Panc1 (cell line): ENCODE measurements at regions not wholly inside any gene's neighbourhood (a gene's known extent, or its start where the extent isn't known, plus 50 kb on each side); places are given as distances from the start of the nearest gene placed in this dataset.
A peak's percentile ranks its signal among the peaks of the same experiment; 100 is the strongest.

ENCODE experiments used
- ATAC-seq: fragments of 200-7000 bp; cut with Tn5 transposase; 2 replicates; pipeline ENCODE4 v1.9.1; 2020; ENCODE audit warnings: mild to moderate bottlenecking, moderate library complexity
- BruUV-seq: library from RNA; stranded (reverse); fragments of 400-500 nt; replicated peaks from 2 replicates; lab custom pipeline; 2021; lab: Mats Ljungman, UMichigan
- CTCF ChIA-PET: fragments of 300-600 bp; sonication (Branson Sonifier 250); formaldehyde crosslinking; loops from one replicate; lab custom pipeline; 2022; ENCODE audit warnings: antibody characterized with exemption; lab: Charles Lee
- POLR2A ChIA-PET: fragments of 300-600 bp; sonication (Branson Sonifier 250); formaldehyde crosslinking; loops from one replicate; lab custom pipeline; 2022; ENCODE audit warnings: antibody characterized with exemption; lab: Charles Lee
- DNase-seq: peaks from one replicate; pipeline ENCODE4 v3.0.0-alpha.2; 2010; ENCODE audit warnings: low read depth, low spot score
- H3K27ac ChIP-seq: 2 replicates; pipeline ENCODE4 v1.5.1; 2011; ENCODE audit warnings: mild to moderate bottlenecking, low read length, inconsistent platforms
- H3K27me3 ChIP-seq: fragments of 200-500 bp; sonication (Bioruptor generic); 2 replicates; pipeline ENCODE4 v1.6.0; 2014; ENCODE audit warnings: low read length, inconsistent platforms; ENCODE audit not compliant: control insufficient read depth, insufficient read depth
- H3K36me3 ChIP-seq: fragments of 200-500 bp; sonication (Bioruptor generic); 2 replicates; pipeline ENCODE4 v1.5.1; 2014; ENCODE audit warnings: inconsistent platforms, mild to moderate bottlenecking, low read length, moderate library complexity; ENCODE audit not compliant: control insufficient read depth, insufficient read depth
- H3K4me1 ChIP-seq: 2 replicates; pipeline ENCODE4 v1.5.1; 2011; ENCODE audit warnings: inconsistent platforms, mild to moderate bottlenecking, low read length, moderate library complexity; ENCODE audit not compliant: control insufficient read depth, insufficient read depth
- H3K4me3 ChIP-seq, 2 experiments: 2 replicates each; pipeline ENCODE4 v1.5.1; 2011 to 2012; ENCODE audit warnings: low read depth in 2 of 2, low read length in 2 of 2, mild to moderate bottlenecking in 2 of 2, inconsistent platforms in 1 of 2, moderate library complexity in 1 of 2
- H3K9me3 ChIP-seq: fragments of 200-500 bp; sonication (Bioruptor generic); 2 replicates; pipeline ENCODE4 v1.5.1; 2014; ENCODE audit warnings: low read depth, mild to moderate bottlenecking, inconsistent platforms, low read length, moderate library complexity; ENCODE audit not compliant: control insufficient read depth, insufficient read depth
- SIN3A ChIP-seq: IDR thresholded peaks from 2 replicates; pipeline ENCODE4 v1.6.1; 2012; ENCODE audit warnings: low read depth, mild to moderate bottlenecking, low read length, moderate library complexity, borderline replicate concordance; ENCODE audit not compliant: insufficient read depth
- TCF7L2 ChIP-seq: IDR thresholded peaks from 2 replicates; pipeline ENCODE4 v1.6.1; 2011; ENCODE audit warnings: mild to moderate bottlenecking, low read depth, low read length, inconsistent platforms
- in situ Hi-C: cut with HindIII; loops from 2 replicates; pipeline ENCODE4 v1.10.0; 2016; ENCODE audit warnings: low sequenced_read_pairs, low pct_unique_long_range_greater_than_20kb
- intact Hi-C: fragments of 100-400 bp; cut with micrococcal nuclease; formaldehyde crosslinking; loops from one replicate; pipeline ENCODE4 v1.10.0; 2022; ENCODE audit not compliant: unreplicated experiment
- TF ChIP-seq, protein P1 (sequence below): fragments of 450-650 bp; IDR thresholded peaks from 2 replicates; pipeline ENCODE4 v1.5.1; 2017; ENCODE audit warnings: mild to moderate bottlenecking
- TF ChIP-seq, protein P2 (sequence below), 2 experiments: IDR thresholded peaks; 2 replicates each; pipeline ENCODE4 v1.6.1; 2011 to 2012; ENCODE audit warnings: low read depth in 2 of 2, control low read depth in 1 of 2, low read length in 1 of 2, mild to moderate bottlenecking in 1 of 2, moderate library complexity in 1 of 2; ENCODE audit not compliant: insufficient read depth in 1 of 2

DNA sequence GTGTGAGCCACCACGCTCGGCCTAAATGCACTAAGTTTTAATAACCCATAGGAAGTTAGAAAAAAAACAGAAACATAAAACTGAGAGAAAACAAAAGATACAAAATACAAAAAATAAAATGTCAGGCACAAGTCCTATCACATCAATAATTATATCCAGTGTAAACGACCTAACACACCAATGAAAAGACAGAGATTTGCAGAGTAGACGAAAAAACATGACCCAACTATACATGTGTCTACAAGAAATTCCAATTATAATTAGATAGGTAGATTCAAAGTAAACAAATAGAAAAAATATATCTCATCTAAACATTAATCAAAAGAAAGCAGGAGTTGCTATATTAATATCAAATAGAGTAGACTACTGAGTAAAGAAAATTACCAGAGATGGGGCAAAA, 69.4 kb upstream of the NUDT4 start:
- ChIA-PET CTCF (no interaction called here), POLR2A (no interaction called here)
- TF ChIP-seq, protein P1, sequence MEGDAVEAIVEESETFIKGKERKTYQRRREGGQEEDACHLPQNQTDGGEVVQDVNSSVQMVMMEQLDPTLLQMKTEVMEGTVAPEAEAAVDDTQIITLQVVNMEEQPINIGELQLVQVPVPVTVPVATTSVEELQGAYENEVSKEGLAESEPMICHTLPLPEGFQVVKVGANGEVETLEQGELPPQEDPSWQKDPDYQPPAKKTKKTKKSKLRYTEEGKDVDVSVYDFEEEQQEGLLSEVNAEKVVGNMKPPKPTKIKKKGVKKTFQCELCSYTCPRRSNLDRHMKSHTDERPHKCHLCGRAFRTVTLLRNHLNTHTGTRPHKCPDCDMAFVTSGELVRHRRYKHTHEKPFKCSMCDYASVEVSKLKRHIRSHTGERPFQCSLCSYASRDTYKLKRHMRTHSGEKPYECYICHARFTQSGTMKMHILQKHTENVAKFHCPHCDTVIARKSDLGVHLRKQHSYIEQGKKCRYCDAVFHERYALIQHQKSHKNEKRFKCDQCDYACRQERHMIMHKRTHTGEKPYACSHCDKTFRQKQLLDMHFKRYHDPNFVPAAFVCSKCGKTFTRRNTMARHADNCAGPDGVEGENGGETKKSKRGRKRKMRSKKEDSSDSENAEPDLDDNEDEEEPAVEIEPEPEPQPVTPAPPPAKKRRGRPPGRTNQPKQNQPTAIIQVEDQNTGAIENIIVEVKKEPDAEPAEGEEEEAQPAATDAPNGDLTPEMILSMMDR, result no peak
- no peak for TF ChIP-seq TCF7L2
- TF ChIP-seq SIN3A, result no peak
- ATAC-seq (no peak), DNase-seq (no peak)
- Histone ChIP-seq H3K4me1 (no peaks in the 10 kb centered on the region), H3K36me3 (no peaks in the 10 kb centered on the region), H3K9me3 (no peaks in the 10 kb centered on the region), H3K4me3 (no peak overlapping the region), H3K27me3 (no peaks in the 10 kb centered on the region), H3K27ac (no peak overlapping the region)
- BruUV-seq, result no TSS peak
- intact Hi-C loops, result no loop called here
- in situ Hi-C loops, result no loop called here

DNA sequence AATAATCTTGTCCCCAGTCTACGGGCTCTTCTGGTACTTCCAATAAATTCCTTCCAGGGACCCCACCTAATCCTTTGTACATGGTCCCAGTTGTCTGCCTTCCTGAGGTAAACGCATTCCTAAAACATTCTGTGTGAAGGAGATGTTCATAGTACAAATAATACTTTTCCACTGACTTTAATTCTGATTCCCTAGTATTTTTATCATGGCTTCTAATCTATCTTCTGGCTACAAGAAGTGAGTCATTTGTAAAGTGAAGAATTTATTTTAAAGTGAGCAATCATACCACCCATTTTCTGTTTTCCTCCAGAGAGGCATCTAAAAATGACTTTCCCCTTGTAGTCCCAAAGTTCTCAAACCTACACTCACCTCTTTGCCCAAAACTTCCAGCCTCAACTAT, 65.9 kb upstream of the NUDT4 start:
- no peak for TF ChIP-seq TCF7L2
- intact Hi-C loops (no loop called here), in situ Hi-C loops (no loop called here)
- Histone ChIP-seq H3K27ac (no peak overlapping the region), H3K4me1 (peaks cover 11% of the 10 kb centered on the region), H3K9me3 (no peaks in the 10 kb centered on the region), H3K27me3 (no peaks in the 10 kb centered on the region), H3K36me3 (no peaks in the 10 kb centered on the region), H3K4me3 (no peak overlapping the region)
- DNase-seq (no peak), ATAC-seq (no peak)
- no TSS peak for BruUV-seq
- ChIA-PET CTCF (no interaction called here), POLR2A (no interaction called here)

DNA sequence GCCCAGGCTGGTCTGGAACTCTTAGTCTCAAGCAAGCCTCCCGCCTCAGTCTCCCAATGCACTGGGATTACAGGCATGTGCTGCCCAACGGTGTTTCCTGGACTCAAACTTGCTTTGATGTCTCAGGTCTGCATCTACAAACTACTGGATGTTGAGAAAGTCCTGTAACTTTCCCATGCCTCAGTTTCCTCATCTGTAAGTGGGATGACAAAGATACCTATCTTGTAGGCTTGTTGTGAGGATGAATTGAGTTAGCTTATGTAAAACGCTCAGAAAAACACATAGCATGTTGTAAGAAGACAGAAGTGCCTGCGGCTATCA, 63.6 kb upstream of the NUDT4 start:
- Histone ChIP-seq H3K27ac (peak overlapping the region; percentile 64), H3K4me3 (peak overlapping the region; percentile 43 to 61)

More for the DNA sequence above, 63.6 kb upstream of the NUDT4 start:
- H3K36me3 ChIP-seq, result no peaks in the 10 kb centered on the region
- BruUV-seq, result no TSS peak
- ATAC-seq, result no peak
- DNase-seq, result no peak
- intact Hi-C loops (no loop called here), in situ Hi-C loops (no loop called here)
- POLR2A ChIA-PET, result interaction anchor here (0.6 kb wide), 1 partner anchor 64 kb away, joined by 3 read pairs; the partner anchor contains the start of gene NUDT4
- TF ChIP-seq, protein P2, sequence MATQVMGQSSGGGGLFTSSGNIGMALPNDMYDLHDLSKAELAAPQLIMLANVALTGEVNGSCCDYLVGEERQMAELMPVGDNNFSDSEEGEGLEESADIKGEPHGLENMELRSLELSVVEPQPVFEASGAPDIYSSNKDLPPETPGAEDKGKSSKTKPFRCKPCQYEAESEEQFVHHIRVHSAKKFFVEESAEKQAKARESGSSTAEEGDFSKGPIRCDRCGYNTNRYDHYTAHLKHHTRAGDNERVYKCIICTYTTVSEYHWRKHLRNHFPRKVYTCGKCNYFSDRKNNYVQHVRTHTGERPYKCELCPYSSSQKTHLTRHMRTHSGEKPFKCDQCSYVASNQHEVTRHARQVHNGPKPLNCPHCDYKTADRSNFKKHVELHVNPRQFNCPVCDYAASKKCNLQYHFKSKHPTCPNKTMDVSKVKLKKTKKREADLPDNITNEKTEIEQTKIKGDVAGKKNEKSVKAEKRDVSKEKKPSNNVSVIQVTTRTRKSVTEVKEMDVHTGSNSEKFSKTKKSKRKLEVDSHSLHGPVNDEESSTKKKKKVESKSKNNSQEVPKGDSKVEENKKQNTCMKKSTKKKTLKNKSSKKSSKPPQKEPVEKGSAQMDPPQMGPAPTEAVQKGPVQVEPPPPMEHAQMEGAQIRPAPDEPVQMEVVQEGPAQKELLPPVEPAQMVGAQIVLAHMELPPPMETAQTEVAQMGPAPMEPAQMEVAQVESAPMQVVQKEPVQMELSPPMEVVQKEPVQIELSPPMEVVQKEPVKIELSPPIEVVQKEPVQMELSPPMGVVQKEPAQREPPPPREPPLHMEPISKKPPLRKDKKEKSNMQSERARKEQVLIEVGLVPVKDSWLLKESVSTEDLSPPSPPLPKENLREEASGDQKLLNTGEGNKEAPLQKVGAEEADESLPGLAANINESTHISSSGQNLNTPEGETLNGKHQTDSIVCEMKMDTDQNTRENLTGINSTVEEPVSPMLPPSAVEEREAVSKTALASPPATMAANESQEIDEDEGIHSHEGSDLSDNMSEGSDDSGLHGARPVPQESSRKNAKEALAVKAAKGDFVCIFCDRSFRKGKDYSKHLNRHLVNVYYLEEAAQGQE (IDR thresholded peaks at IDR 0.05; ENCODE audit: insufficient read depth in 1 of 2, low read depth in 2 of 2, low read length in 1 of 2), result no peak
- TF ChIP-seq, protein P1, result no peak
- CTCF ChIA-PET, result no interaction called here
- H3K4me1 ChIP-seq, result peaks cover 11% of the 10 kb centered on the region
- H3K9me3 ChIP-seq, result no peaks in the 10 kb centered on the region
- H3K27me3 ChIP-seq, result no peaks in the 10 kb centered on the region
